Thymus (tissue), 11 donors: ENCODE measurements at regions not wholly inside any gene's neighbourhood (a gene's known extent, or its start where the extent isn't known, plus 50 kb on each side); places are given as distances from the start of the nearest gene placed in this dataset.
A peak's percentile ranks its signal among the peaks of the same experiment; 100 is the strongest.

Experiments used
- DNase-seq, 9 donors: peaks; one replicate each; pipeline ENCODE4 v3.0.0-alpha.2; 2013; ENCODE audit warnings: low spot score in 9 of 9, low read depth in 6 of 9, missing footprints in 1 of 9
- H3K27ac ChIP-seq, 2 donors: one replicate each; pipeline ENCODE4 v1.5.1; 2013; ENCODE audit warnings: control low read depth in 1 of 2, low read depth in 1 of 2, low read length in 1 of 2, mild to moderate bottlenecking in 1 of 2, moderate library complexity in 1 of 2
- H3K27me3 ChIP-seq, 2 donors: one replicate each; pipeline ENCODE4 v1.5.1; 2013; ENCODE audit warnings: low read length in 1 of 2; ENCODE audit not compliant: control insufficient read depth in 2 of 2, insufficient read depth in 1 of 2
- H3K36me3 ChIP-seq, 2 donors: one replicate each; pipeline ENCODE4 v1.5.1; 2013; ENCODE audit warnings: low read length in 1 of 2, mild to moderate bottlenecking in 1 of 2, moderate library complexity in 1 of 2; ENCODE audit not compliant: control insufficient read depth in 2 of 2, insufficient read depth in 2 of 2
- H3K4me1 ChIP-seq, 2 donors: one replicate each; pipeline ENCODE4 v1.5.1; 2013; ENCODE audit warnings: low read length in 2 of 2; ENCODE audit not compliant: control insufficient read depth in 2 of 2, insufficient read depth in 2 of 2
- H3K4me3 ChIP-seq, 2 donors: one replicate each; pipeline ENCODE4 v1.5.1; 2013; ENCODE audit warnings: low read length in 2 of 2, control low read depth in 1 of 2, mild to moderate bottlenecking in 1 of 2
- H3K9me3 ChIP-seq, 2 donors: one replicate each; pipeline ENCODE4 v1.5.1; 2013; ENCODE audit warnings: low read length in 1 of 2, mild to moderate bottlenecking in 1 of 2; ENCODE audit not compliant: control insufficient read depth in 2 of 2, insufficient read depth in 1 of 2
- WGBS: extraction: QIAGEN DNeasy Blood & Tissue Kit; methylation state at CpG from one replicate; pipeline ENCODE4 v1.1.7; 2013; 5-methylcytosine and 5-hydroxymethylcytosine counted together
- donor health status: healthy.

- Histone ChIP-seq H3K4me1 (peaks cover 4 to 10% of the 10 kb centered on the region in 2 donors), H3K27me3 (no peaks in the 10 kb centered on the region), H3K9me3 (peaks cover 0 to 2% of the 10 kb centered on the region in 2 donors), H3K36me3 (no peaks in the 10 kb centered on the region), H3K4me3 (no peak overlapping the region), H3K27ac (no peak overlapping the region)
- 96% methylated on average over 3 of the region's 3 CpGs for WGBS
- DNase-seq: no peak
These were observed 301.2 kb upstream of the TRIB2 start for GRCh38 chr2:12415536-12415935.

- H3K4me1 ChIP-seq: peaks cover 4 to 10% of the 10 kb centered on the region in 2 donors
- peaks cover 0 to under 1% of the 10 kb centered on the region in 2 donors for H3K9me3 ChIP-seq
- no peak overlapping the region for H3K4me3 ChIP-seq
- no peaks in the 10 kb centered on the region for H3K36me3 ChIP-seq
- H3K27me3 ChIP-seq: no peaks in the 10 kb centered on the region
- DNase-seq: peak in 8 of 9 donors; percentile 11 to 72 (median 26)
- 90% methylated on average over 6 of the region's 6 CpGs for WGBS
- no peak overlapping the region for H3K27ac ChIP-seq
These were observed 300.1 kb upstream of the TRIB2 start for GRCh38 chr2:12416600-12416999.

GRCh38 chr2:12417786-12418185 lies 298.9 kb upstream of the TRIB2 start:
- no peak overlapping the region for H3K27ac ChIP-seq
- H3K36me3 ChIP-seq: no peaks in the 10 kb centered on the region
- 88% methylated on average over 6 of the region's 6 CpGs for WGBS
- no peaks in the 10 kb centered on the region for H3K9me3 ChIP-seq
- no peaks in the 10 kb centered on the region for H3K27me3 ChIP-seq
- no peak for DNase-seq
- peaks cover 2 to 5% of the 10 kb centered on the region in 2 donors for H3K4me1 ChIP-seq
- H3K4me3 ChIP-seq: no peak overlapping the region

- 96% methylated on average over 3 of the region's 3 CpGs for WGBS
- Histone ChIP-seq H3K27ac (no peak overlapping the region), H3K27me3 (no peaks in the 10 kb centered on the region), H3K4me3 (no peak overlapping the region), H3K36me3 (no peaks in the 10 kb centered on the region), H3K4me1 (no peaks in the 10 kb centered on the region), H3K9me3 (no peaks in the 10 kb centered on the region)
- DNase-seq: no peak
These were observed 296.9 kb upstream of the TRIB2 start for GRCh38 chr2:12419803-12420202.

GRCh38 chr2:12421046-12421445 lies 295.7 kb upstream of the TRIB2 start:
- Histone ChIP-seq H3K9me3 (no peaks in the 10 kb centered on the region), H3K27ac (no peak overlapping the region), H3K36me3 (no peaks in the 10 kb centered on the region), H3K4me1 (no peaks in the 10 kb centered on the region), H3K4me3 (no peak overlapping the region), H3K27me3 (no peaks in the 10 kb centered on the region)
- WGBS: 88% methylated on average over 3 of the region's 3 CpGs
- no peak for DNase-seq

- H3K4me1 ChIP-seq: no peaks in the 10 kb centered on the region
- no peak for DNase-seq
- no peaks in the 10 kb centered on the region for H3K36me3 ChIP-seq
- no peak overlapping the region for H3K4me3 ChIP-seq
- H3K27me3 ChIP-seq: no peaks in the 10 kb centered on the region
- no peak overlapping the region for H3K27ac ChIP-seq
- H3K9me3 ChIP-seq: no peaks in the 10 kb centered on the region
- WGBS: over 99% methylated on average over 2 of the region's 2 CpGs
These were observed 292.5 kb upstream of the TRIB2 start for GRCh38 chr2:12424219-12424618.

- no peaks in the 10 kb centered on the region for H3K36me3 ChIP-seq
- 93% methylated on average over 3 of the region's 3 CpGs for WGBS
- no peak overlapping the region for H3K27ac ChIP-seq
- no peaks in the 10 kb centered on the region for H3K9me3 ChIP-seq
- H3K4me3 ChIP-seq: no peak overlapping the region
- no peak for DNase-seq
- H3K4me1 ChIP-seq: no peaks in the 10 kb centered on the region
- H3K27me3 ChIP-seq: no peaks in the 10 kb centered on the region
These were observed 291.9 kb upstream of the TRIB2 start for GRCh38 chr2:12424809-12425208.

- H3K4me1 ChIP-seq: no peaks in the 10 kb centered on the region
- 89% methylated on average over 5 of the region's 5 CpGs for WGBS
- no peak for DNase-seq
These were observed 288.4 kb upstream of the TRIB2 start for GRCh38 chr2:12428324-12428723.

GRCh38 chr2:12428786-12429185 lies 287.9 kb upstream of the TRIB2 start:
- H3K36me3 ChIP-seq: no peaks in the 10 kb centered on the region
- no peaks in the 10 kb centered on the region for H3K9me3 ChIP-seq
- no peak overlapping the region for H3K27ac ChIP-seq
- no peak overlapping the region for H3K4me3 ChIP-seq
- H3K4me1 ChIP-seq: no peaks in the 10 kb centered on the region
- no peak for DNase-seq
- WGBS: 95% methylated on average over 1 of the region's 1 CpG
- no peaks in the 10 kb centered on the region for H3K27me3 ChIP-seq

More at GRCh38 chr2:12428324-12428723, 288.4 kb upstream of the TRIB2 start:
- Histone ChIP-seq H3K9me3 (no peaks in the 10 kb centered on the region), H3K4me3 (no peak overlapping the region), H3K27ac (no peak overlapping the region), H3K27me3 (no peaks in the 10 kb centered on the region), H3K36me3 (no peaks in the 10 kb centered on the region)
